HepG2 (cell line): ENCODE measurements at regions not wholly inside any gene's neighbourhood (a gene's known extent, or its start where the extent isn't known, plus 50 kb on each side); places are given as distances from the start of the nearest gene placed in this dataset.

Source experiments
- ATAC-seq: fragments of 200-7000 bp; cut with Tn5 transposase; 3 replicates; pipeline ENCODE4 v1.9.1; 2020; ENCODE audit warnings: mild to moderate bottlenecking, moderate library complexity
- BruUV-seq: library from RNA; stranded (reverse); fragments of 400-500 nt; replicated peaks from 2 replicates; lab custom pipeline; 2021; lab: Mats Ljungman, UMichigan
- CTCF ChIA-PET: fragments of 300-600 bp; formaldehyde crosslinking; extraction: SDS; loops from one replicate; lab custom pipeline; 2021; ENCODE audit warnings: low total read pairs, inconsistent platforms, low intra/inter-chr PET ratio; lab: Yijun Ruan, JAX
- POLR2A ChIA-PET: fragments of 350-600 bp; sonication (Branson Sonifier 250); formaldehyde crosslinking; loops from one replicate; lab custom pipeline; 2020; ENCODE audit warnings: antibody characterized with exemption, inconsistent platforms; lab: Yijun Ruan, JAX
- DNase-seq: peaks from one replicate; pipeline ENCODE4 v3.0.0-alpha.2; 2015; ENCODE audit warnings: low spot score
- FAIRE-seq: peaks from 3 replicates; lab custom pipeline; 2011; peaks lifted over from hg19 to GRCh38; lab: Jason Lieb, UNC
- H2AFZ ChIP-seq: one replicate; pipeline ENCODE4 v1.6.1; 2011; ENCODE audit warnings: low read length, inconsistent platforms
- H3K27ac ChIP-seq: fragments of 300-600 bp; 3 replicates; pipeline ENCODE4 v1.8.0; 2011; ENCODE audit warnings: mixed run types, mild to moderate bottlenecking, mixed read lengths, low read length, inconsistent platforms; ENCODE audit not compliant: insufficient read depth; ENCODE audit errors: extremely low read length
- H3K27me3 ChIP-seq, 2 experiments: fragments of 200-600 bp in 1 of 2; 2 replicates in 1 of 2; 3 replicates in 1 of 2; pipeline versions ENCODE4 v1.6.0 to v1.8.0; 2011; ENCODE audit warnings: low read length in 2 of 2, mild to moderate bottlenecking in 2 of 2, moderate library complexity in 2 of 2, inconsistent platforms in 1 of 2; ENCODE audit not compliant: insufficient read depth in 2 of 2, control insufficient read depth in 1 of 2
- H3K36me3 ChIP-seq, 2 experiments: fragments of 200-600 bp in 1 of 2; replicated peaks in 1 of 2; 2 replicates in 1 of 2; 3 replicates in 1 of 2; pipeline versions ENCODE4 v1.5.1 to v1.8.0; 2011; ENCODE audit warnings: low read length in 2 of 2, inconsistent platforms in 1 of 2; ENCODE audit not compliant: insufficient read depth in 2 of 2, control insufficient read depth in 1 of 2
- H3K4me1 ChIP-seq: 2 replicates; pipeline ENCODE4 v1.5.1; 2012; ENCODE audit warnings: low read length, inconsistent platforms; ENCODE audit not compliant: insufficient read depth
- H3K4me2 ChIP-seq: 2 replicates; pipeline ENCODE4 v1.6.0; 2011; ENCODE audit warnings: low read depth, low read length, inconsistent platforms
- H3K4me3 ChIP-seq, 3 experiments: fragments of 200-600 bp in 1 of 3; sonication (generic), shearing (Covaris generic) in 1 of 3; replicated peaks in 1 of 3; 2 replicates each; pipeline ENCODE4 v1.5.1; 2011 to 2016; ENCODE audit warnings: low read length in 3 of 3, inconsistent platforms in 2 of 3, low read depth in 2 of 3, mild to moderate bottlenecking in 2 of 3, control low read depth in 1 of 3, mixed read lengths in 1 of 3; ENCODE audit not compliant: insufficient read depth in 1 of 3
- H3K79me2 ChIP-seq: one replicate; pipeline ENCODE4 v1.6.1; 2011; ENCODE audit warnings: low read length, inconsistent platforms; ENCODE audit not compliant: insufficient read depth
- H3K9ac ChIP-seq: 2 replicates; pipeline ENCODE4 v1.6.0; 2011; ENCODE audit warnings: mild to moderate bottlenecking, low read depth, low read length, inconsistent platforms; ENCODE audit not compliant: insufficient read depth
- H3K9me3 ChIP-seq: 2 replicates; pipeline ENCODE4 v1.5.1; 2012; ENCODE audit warnings: mild to moderate bottlenecking, low read length
- H4K20me1 ChIP-seq: 2 replicates; pipeline ENCODE4 v1.6.0; 2011; ENCODE audit warnings: inconsistent platforms, mild to moderate bottlenecking, low read length, moderate library complexity; ENCODE audit not compliant: insufficient read depth
- AHDC1 ChIP-seq: sonication (generic); formaldehyde crosslinking; IDR thresholded peaks from 2 replicates; pipeline ENCODE4 v1.5.1; 2020; ENCODE audit warnings: mild to moderate bottlenecking, missing genetic modification reagents, borderline replicate concordance
- ATF4 ChIP-seq, 2 experiments: fragments of 450-650 bp in 1 of 2; sonication (generic) in 1 of 2; formaldehyde crosslinking; IDR thresholded peaks; 2 replicates each; pipeline versions ENCODE4 v1.5.0 to v1.8.0; 2020 to 2022; ENCODE audit warnings: mild to moderate bottlenecking in 1 of 2, missing genetic modification reagents in 1 of 2
- HDAC1 ChIP-seq: sonication (generic); formaldehyde crosslinking; IDR thresholded peaks from 2 replicates; pipeline ENCODE4 v1.5.1; 2020; ENCODE audit warnings: mild to moderate bottlenecking, missing genetic modification reagents
- HNF4A ChIP-seq: sonication (generic); formaldehyde crosslinking; IDR thresholded peaks from 2 replicates; pipeline ENCODE4 v1.4.0; 2020; ENCODE audit warnings: missing genetic modification reagents
- MXD1 ChIP-seq: sonication (generic); formaldehyde crosslinking; IDR thresholded peaks from 2 replicates; pipeline ENCODE4 v1.4.0; 2020; ENCODE audit warnings: mild to moderate bottlenecking, missing genetic modification reagents
- SOX5 ChIP-seq: IDR thresholded peaks from 2 replicates; pipeline ENCODE4 v1.6.1; 2016; ENCODE audit warnings: borderline replicate concordance
- THAP11 ChIP-seq: IDR thresholded peaks from 2 replicates; pipeline ENCODE4 v1.6.1; 2016; ENCODE audit warnings: missing biosample characterization, missing genetic modification reagents
- ZNF646 ChIP-seq: sonication (generic); formaldehyde crosslinking; IDR thresholded peaks from 2 replicates; pipeline ENCODE4 v1.9.0; 2021; ENCODE audit warnings: mild to moderate bottlenecking, missing genetic modification reagents
- ZNF678 ChIP-seq: sonication (generic); formaldehyde crosslinking; IDR thresholded peaks from 2 replicates; pipeline ENCODE4 v1.4.0; 2020; ENCODE audit warnings: mild to moderate bottlenecking, missing genetic modification reagents
- WGBS: methylation state at CpG from one replicate; pipeline ENCODE4 v1.1.6; 2017; ENCODE audit warnings: low lambda C conversion rate; 5-methylcytosine and 5-hydroxymethylcytosine counted together
- in situ Hi-C: cut with HindIII; loops from 2 replicates; pipeline ENCODE4 v1.10.0; 2017; ENCODE audit warnings: low pct_unique_long_range_greater_than_20kb; ENCODE audit not compliant: extremely low pct_ligation_motif_present
- intact Hi-C: fragments of 100-400 bp; cut with micrococcal nuclease; formaldehyde crosslinking; loops from one replicate; pipeline ENCODE4 v1.10.0; 2022; ENCODE audit not compliant: unreplicated experiment

- FAIRE-seq (no peak), DNase-seq (peak; percentile 70), ATAC-seq (peak; percentile 55; the same call in 2 of the 3 replicates)
- peaks cover 14% of the 10 kb centered on the region for H3K4me1 ChIP-seq
- no TSS peak for BruUV-seq
- H2AFZ ChIP-seq: no peak overlapping the region
- POLR2A ChIA-PET: no interaction called here
- no peak overlapping the region for H3K4me3 ChIP-seq
- H3K4me2 ChIP-seq: peak overlapping the region; percentile 18
- no peaks in the 10 kb centered on the region for H3K79me2 ChIP-seq
- no peak overlapping the region for H3K9ac ChIP-seq
- H3K27ac ChIP-seq: no peak overlapping the region
- H3K9me3 ChIP-seq: no peaks in the 10 kb centered on the region
- intact Hi-C loops (loop anchor here (10.0 kb wide), 1 partner anchor 52 kb away; no protein-coding TSS in a partner anchor), in situ Hi-C loops (no loop called here)
- 8% methylated on average over 5 of the region's 5 CpGs for WGBS
- no peaks in the 10 kb centered on the region for H3K27me3 ChIP-seq
- CTCF ChIA-PET: no interaction called here
- no peaks in the 10 kb centered on the region for H4K20me1 ChIP-seq
- no peaks in the 10 kb centered on the region for H3K36me3 ChIP-seq
- TF ChIP-seq SOX5 (CRISPR knock-in tag) (no peak), ATF4 (CRISPR knock-in tag; IDR thresholded peaks at IDR 0.05) (no peak), HNF4A (CRISPR knock-in tag) (peak; percentile 74), ZNF678 (CRISPR knock-in tag) (no peak), ZNF646 (CRISPR knock-in tag) (peak; percentile 66; the same call in 1 of the 2 replicates), AHDC1 (CRISPR knock-in tag) (peak; percentile 60; the same call in 1 of the 2 replicates), THAP11 (no peak), MXD1 (CRISPR knock-in tag) (no peak), HDAC1 (CRISPR knock-in tag) (0 out of 2 replicates have a peak, but pooled peaks have one; percentile 17)
Measured at GRCh38 chr18:2316751-2317696, 254.3 kb downstream of the METTL4 start.
